HUES6 (cell line): ENCODE measurements at regions not wholly inside any gene's neighbourhood (a gene's known extent, or its start where the extent isn't known, plus 50 kb on each side); places are given as distances from the start of the nearest gene placed in this dataset.
A peak's percentile ranks its signal among the peaks of the same experiment; 100 is the strongest.

Source experiments
- H3K27ac ChIP-seq: 2 replicates; pipeline ENCODE4 v1.7.0; 2013; ENCODE audit warnings: low read depth, mild to moderate bottlenecking, low read length, inconsistent platforms
- H3K27me3 ChIP-seq: 2 replicates; pipeline ENCODE4 v1.6.1; 2013; ENCODE audit warnings: low read length; ENCODE audit not compliant: control insufficient read depth, insufficient read depth
- H3K36me3 ChIP-seq: 2 replicates; pipeline ENCODE4 v1.6.1; 2013; ENCODE audit warnings: low read length; ENCODE audit not compliant: control insufficient read depth, insufficient read depth
- H3K4me1 ChIP-seq: 2 replicates; pipeline ENCODE4 v1.6.1; 2013; ENCODE audit warnings: low read length; ENCODE audit not compliant: control insufficient read depth, insufficient read depth
- H3K4me3 ChIP-seq: 2 replicates; pipeline ENCODE4 v1.5.1; 2013; ENCODE audit warnings: low read depth, low read length
- H3K9ac ChIP-seq: one replicate; pipeline ENCODE4 v1.6.1; 2013; ENCODE audit warnings: mild to moderate bottlenecking, low read length
- H3K9me3 ChIP-seq: 2 replicates; pipeline ENCODE4 v1.6.1; 2013; ENCODE audit warnings: low read depth, low read length; ENCODE audit not compliant: control insufficient read depth, insufficient read depth

GRCh38 chr3:22660606-22661005 is 542.5 kb upstream of the UBE2E2 start:
- Histone ChIP-seq H3K4me3 (no peak overlapping the region), H3K27me3 (no peaks in the 10 kb centered on the region), H3K4me1 (no peaks in the 10 kb centered on the region), H3K27ac (no peak overlapping the region), H3K36me3 (no peaks in the 10 kb centered on the region), H3K9ac (no peak overlapping the region), H3K9me3 (no peaks in the 10 kb centered on the region)

- Histone ChIP-seq H3K36me3 (no peaks in the 10 kb centered on the region), H3K9ac (no peak overlapping the region), H3K4me3 (no peak overlapping the region), H3K27ac (no peak overlapping the region), H3K9me3 (no peaks in the 10 kb centered on the region), H3K4me1 (no peaks in the 10 kb centered on the region), H3K27me3 (no peaks in the 10 kb centered on the region)
Observed at GRCh38 chr3:22661121-22661700, 541.9 kb upstream of the UBE2E2 start.

DNA sequence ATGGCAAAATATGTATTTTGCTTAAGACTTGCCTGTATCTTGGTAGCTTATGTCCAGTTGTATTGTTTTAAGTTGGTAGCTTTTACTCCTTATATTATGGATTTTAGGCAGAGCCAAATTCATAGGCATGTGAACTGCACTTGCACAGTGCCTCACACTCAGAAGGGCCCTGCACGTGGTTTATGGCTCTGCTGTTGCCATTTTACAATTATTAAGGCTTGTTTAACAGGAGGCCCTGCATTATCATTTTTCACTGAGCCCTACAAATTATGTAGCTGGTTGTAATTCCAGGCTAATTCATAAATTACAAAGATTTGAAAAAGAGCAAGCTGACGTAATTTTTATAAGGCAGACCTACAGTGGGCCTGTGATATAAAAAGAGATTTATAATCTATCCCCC is 537.6 kb upstream of the UBE2E2 start:
- H3K27me3 ChIP-seq = no peaks in the 10 kb centered on the region
- H3K27ac ChIP-seq = no peak overlapping the region
- H3K36me3 ChIP-seq = no peaks in the 10 kb centered on the region
- H3K4me3 ChIP-seq = no peak overlapping the region
- H3K4me1 ChIP-seq = no peaks in the 10 kb centered on the region
- no peaks in the 10 kb centered on the region for H3K9me3 ChIP-seq
- H3K9ac ChIP-seq = no peak overlapping the region

DNA sequence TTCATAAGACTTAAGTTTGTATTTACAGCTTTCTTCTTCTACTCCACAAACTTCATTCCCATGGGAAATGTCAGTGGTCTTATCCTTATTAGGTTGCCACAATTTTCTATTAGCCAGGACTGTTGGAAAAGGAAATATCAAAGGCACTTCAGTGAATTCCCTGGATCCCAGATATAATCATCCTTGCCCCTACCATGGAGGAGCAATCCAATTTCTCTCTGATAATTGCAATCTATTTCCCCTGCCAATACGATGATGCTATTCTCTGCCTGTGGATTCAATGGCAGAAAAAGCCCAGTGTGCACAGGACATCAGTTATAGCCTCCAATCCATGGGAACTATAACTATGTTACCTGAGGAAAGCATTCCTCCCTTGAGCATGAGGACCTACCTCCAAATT is 536.4 kb upstream of the UBE2E2 start:
- Histone ChIP-seq H3K9ac (no peak overlapping the region), H3K27ac (no peak overlapping the region), H3K36me3 (no peaks in the 10 kb centered on the region), H3K9me3 (no peaks in the 10 kb centered on the region), H3K4me3 (no peak overlapping the region), H3K27me3 (no peaks in the 10 kb centered on the region), H3K4me1 (no peaks in the 10 kb centered on the region)

DNA sequence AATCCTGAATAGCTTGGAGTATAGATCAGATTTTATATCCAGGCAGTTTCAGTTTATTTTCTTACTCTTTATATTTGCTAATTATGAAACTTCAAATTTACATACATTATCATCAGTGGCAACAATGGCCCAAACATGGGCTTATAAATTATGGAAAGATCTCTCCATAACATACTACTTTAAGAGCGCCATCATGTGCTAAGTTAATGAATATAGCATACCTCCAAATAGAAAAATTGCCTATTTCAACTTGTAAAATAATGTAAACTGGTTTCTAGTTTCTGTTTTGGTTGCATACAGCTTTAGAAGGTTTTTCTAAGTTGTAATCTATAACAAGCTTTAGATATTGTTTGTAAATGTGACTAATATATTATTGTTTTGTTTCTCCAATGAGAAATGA is 531.3 kb upstream of the UBE2E2 start:
- no peaks in the 10 kb centered on the region for H3K36me3 ChIP-seq
- no peak overlapping the region for H3K4me3 ChIP-seq
- no peak overlapping the region for H3K27ac ChIP-seq
- no peaks in the 10 kb centered on the region for H3K27me3 ChIP-seq
- no peak overlapping the region for H3K9ac ChIP-seq
- no peaks in the 10 kb centered on the region for H3K4me1 ChIP-seq
- no peaks in the 10 kb centered on the region for H3K9me3 ChIP-seq

DNA sequence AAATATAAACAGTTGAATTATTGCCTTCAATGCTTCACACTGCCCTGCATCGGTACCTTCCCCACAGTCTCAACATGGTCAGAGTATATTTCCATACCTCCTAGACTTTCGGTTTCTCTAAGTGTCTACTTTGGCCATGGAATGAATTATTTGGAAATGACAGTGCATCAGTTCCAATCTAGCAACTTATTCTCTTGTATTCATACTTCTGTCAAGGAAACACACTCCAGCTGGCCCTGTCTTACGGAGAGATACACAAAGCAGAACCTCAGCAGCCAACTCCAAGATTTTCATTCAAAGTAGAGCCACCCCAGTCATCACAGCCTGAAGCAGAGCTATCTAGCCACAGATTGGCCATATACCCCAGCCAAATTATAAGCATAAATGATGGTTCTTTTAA is 518.4 kb upstream of the UBE2E2 start:
- no peak overlapping the region for H3K27ac ChIP-seq
- H3K27me3 ChIP-seq = no peaks in the 10 kb centered on the region
- H3K36me3 ChIP-seq = no peaks in the 10 kb centered on the region

DNA sequence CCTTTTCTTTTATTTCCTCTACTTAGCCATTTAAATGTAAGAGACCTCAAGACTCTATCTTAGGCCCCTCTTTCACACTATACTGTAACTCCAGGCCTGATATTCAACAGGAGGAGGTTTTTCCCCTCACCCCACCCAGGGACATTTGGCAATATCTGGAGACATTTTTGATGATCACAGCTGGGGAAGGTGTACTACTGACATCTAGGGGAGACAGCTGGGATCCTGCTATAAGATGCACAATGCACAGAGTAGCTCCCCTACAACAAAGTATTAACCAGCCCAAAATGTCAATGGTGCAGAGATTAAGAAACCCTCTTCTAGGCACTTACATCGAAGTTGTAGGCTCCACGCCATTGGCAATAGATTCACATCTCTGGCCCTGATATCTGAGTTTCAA is 517.5 kb upstream of the UBE2E2 start:
- H3K27ac ChIP-seq = no peak overlapping the region

More for the DNA sequence above, 518.4 kb upstream of the UBE2E2 start:
- Histone ChIP-seq H3K9ac (no peak overlapping the region), H3K9me3 (no peaks in the 10 kb centered on the region; the same call in 1 of the 2 replicates), H3K4me1 (no peaks in the 10 kb centered on the region), H3K4me3 (no peak overlapping the region)

GRCh38 chr3:22691407-22691806 is 511.7 kb upstream of the UBE2E2 start:
- H3K4me1 ChIP-seq = peaks cover 12% of the 10 kb centered on the region
- no peaks in the 10 kb centered on the region for H3K9me3 ChIP-seq
- peak overlapping the region; percentile 48; the same call in 1 of the 2 replicates for H3K27ac ChIP-seq
- no peak overlapping the region for H3K9ac ChIP-seq
- no peaks in the 10 kb centered on the region for H3K27me3 ChIP-seq
- no peaks in the 10 kb centered on the region for H3K36me3 ChIP-seq
- H3K4me3 ChIP-seq = no peak overlapping the region

More for the DNA sequence above, 517.5 kb upstream of the UBE2E2 start:
- Histone ChIP-seq H3K36me3 (no peaks in the 10 kb centered on the region), H3K4me3 (no peak overlapping the region), H3K9ac (no peak overlapping the region), H3K4me1 (no peaks in the 10 kb centered on the region), H3K27me3 (no peaks in the 10 kb centered on the region), H3K9me3 (no peaks in the 10 kb centered on the region; the same call in 1 of the 2 replicates)

DNA sequence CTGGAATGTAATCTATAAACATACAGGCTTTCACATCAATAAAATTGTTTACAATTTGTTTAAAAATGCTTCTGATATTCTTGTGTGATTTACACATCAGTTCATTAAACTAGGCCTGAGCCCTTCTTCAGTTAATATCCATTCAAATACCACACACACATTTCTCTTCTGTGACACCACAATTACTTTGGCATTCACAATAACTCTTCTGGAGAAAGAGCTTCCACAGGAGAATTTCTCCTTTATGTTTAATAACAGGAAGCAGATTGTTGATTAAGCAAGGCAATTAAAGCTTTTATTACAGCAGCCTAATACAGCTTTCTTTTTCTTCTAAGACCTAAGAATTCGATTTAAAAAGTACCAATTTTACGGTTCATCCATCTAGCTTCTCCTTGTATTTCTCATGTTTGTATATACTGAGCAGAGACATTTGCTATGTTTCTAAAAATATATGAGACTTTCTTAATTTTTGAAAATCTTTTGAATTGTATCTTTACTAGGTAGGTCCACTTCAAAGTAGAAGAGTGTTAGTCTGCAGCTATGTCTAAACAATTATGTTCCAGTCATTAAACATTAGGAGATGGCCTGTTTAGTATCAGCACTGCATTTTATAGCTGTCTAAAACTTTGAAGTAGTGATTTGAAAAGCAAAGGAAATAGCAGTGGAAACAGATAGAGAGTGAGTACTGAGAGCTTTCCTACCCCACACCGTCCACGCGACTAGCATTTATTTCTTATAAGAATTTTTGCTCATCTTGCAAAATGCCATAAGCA is 511.1 kb upstream of the UBE2E2 start:
- Histone ChIP-seq H3K36me3 (no peaks in the 10 kb centered on the region), H3K27ac (peak overlapping the region; percentile 48; the same call in 1 of the 2 replicates), H3K9me3 (no peaks in the 10 kb centered on the region), H3K27me3 (no peaks in the 10 kb centered on the region), H3K4me3 (no peak overlapping the region), H3K9ac (no peak overlapping the region), H3K4me1 (peaks cover 12% of the 10 kb centered on the region)

DNA sequence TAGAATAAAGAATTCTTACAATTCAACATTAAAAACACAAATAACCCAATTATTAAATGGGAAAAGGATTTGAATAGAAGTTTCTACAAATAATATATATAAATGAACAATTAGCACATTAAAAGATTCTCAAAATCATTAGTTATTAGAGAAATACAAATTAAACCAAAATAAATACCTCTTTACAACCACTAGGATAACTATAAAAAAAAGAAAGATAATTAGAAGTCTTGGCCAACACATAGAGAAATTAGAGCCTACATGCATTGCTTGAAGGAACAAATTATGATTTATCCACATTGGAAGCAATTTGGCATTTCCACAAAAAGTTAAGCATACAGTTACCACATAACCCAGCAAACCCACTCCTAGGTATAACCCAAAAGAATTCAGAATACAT is 502.3 kb upstream of the UBE2E2 start:
- Histone ChIP-seq H3K27ac (no peak overlapping the region), H3K4me1 (no peaks in the 10 kb centered on the region), H3K27me3 (no peaks in the 10 kb centered on the region), H3K4me3 (no peak overlapping the region), H3K9me3 (no peaks in the 10 kb centered on the region), H3K9ac (no peak overlapping the region), H3K36me3 (no peaks in the 10 kb centered on the region)

GRCh38 chr3:22704166-22704565 is 499.0 kb upstream of the UBE2E2 start:
- H3K36me3 ChIP-seq = no peaks in the 10 kb centered on the region
- no peak overlapping the region for H3K9ac ChIP-seq
- no peak overlapping the region for H3K27ac ChIP-seq
- no peaks in the 10 kb centered on the region for H3K4me1 ChIP-seq
- H3K9me3 ChIP-seq = peaks cover 14% of the 10 kb centered on the region
- no peaks in the 10 kb centered on the region for H3K27me3 ChIP-seq
- no peak overlapping the region for H3K4me3 ChIP-seq
